ENCODE measurements at regions not wholly inside any gene's neighbourhood (a gene's known extent, or its start where the extent isn't known, plus 50 kb on each side); places are given as distances from the start of the nearest gene placed in this dataset.

DNA sequence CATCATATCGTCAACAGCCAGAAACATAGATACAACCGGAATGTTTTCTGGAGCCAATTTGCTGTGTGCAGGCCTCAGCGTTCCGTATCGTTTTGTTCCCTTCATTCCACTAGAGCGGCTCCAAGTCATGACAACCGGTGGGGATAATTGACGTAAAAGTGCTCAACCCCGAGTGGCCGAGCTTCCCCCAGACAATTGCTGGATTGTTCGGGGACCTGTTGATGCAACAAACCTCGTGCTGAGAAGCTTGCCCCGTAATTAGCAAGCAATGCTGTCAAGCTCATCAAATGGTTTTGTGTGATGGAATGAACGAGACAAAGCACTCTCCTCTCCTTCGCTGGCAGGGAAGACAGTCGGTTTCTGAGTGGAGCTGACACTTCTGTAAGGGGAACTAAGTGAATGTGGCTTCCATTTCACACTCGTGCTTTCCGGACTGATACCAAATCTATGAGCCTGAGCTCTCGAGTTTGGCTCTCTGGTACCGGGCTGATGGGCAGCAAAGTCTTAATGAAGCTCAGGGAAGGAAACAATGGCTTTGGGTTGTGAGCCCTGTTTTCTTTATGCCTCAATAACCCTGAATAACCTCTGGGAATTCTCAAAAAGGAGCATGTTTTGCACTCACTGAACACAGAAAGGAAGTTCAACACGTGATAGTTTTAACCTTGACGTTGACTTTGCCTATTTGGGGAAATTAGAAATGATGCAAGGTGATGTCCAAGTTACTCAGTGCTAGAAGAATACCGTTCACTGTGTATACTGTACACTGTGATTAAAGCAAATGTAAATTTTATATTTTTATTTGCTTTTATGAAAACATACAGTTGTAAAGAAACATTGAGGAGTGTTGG lies 220.5 kb downstream of the BAMBI start:
- Histone ChIP-seq H3K9me3 (ENCODE audit: insufficient read depth, low read length) (peaks cover 8% of the 10 kb centered on the region; the same call in 1 of the 2 replicates), H3K36me3 (ENCODE audit: insufficient read depth, insufficient read length, low read length) (no peaks in the 10 kb centered on the region), H3K4me1 (ENCODE audit: insufficient read depth, insufficient read length) (no peaks in the 10 kb centered on the region), H3K4me3 (ENCODE audit: insufficient read length, low read depth) (no peak overlapping the region), H3K9ac (ENCODE audit: insufficient read length, low read depth) (no peak overlapping the region), H3K27me3 (ENCODE audit: insufficient read depth, insufficient read length) (no peaks in the 10 kb centered on the region)
- no peak for TF ChIP-seq SUZ12 (IDR thresholded peaks at IDR 0.05; ENCODE audit: extremely low read depth, insufficient read depth, insufficient read length)
- no peak for TF ChIP-seq ZNF274 (IDR thresholded peaks at IDR 0.05; ENCODE audit: low read depth, low read length)
- TF ChIP-seq YY1 (IDR thresholded peaks at IDR 0.05; ENCODE audit: insufficient read depth, insufficient read length) = no peak
- no peak for DNase-seq (ENCODE audit: low read depth, low spot score)

DNA sequence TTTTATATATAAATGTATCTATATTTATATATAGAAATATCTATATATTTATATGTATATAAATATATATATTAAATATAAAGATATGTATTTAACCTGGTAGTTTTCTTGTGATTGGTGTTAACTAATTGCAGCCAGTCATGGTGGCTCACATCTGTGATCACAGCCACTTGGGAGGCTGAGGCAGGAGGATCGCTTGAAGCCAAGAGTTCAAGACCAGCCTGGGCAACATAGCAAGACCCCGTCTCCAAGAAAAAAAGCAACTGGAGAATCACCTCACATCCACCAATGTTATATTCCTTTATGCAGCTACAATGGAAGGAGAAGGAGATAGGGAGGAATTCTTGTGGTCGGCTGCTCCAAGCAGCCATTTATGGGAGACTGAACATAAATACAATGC lies 224.9 kb downstream of the BAMBI start:
- Histone ChIP-seq H3K9me3 (ENCODE audit: insufficient read depth, low read length) (peaks cover 8% of the 10 kb centered on the region; the same call in 1 of the 2 replicates), H3K9ac (ENCODE audit: insufficient read length, low read depth) (no peak overlapping the region), H3K4me3 (ENCODE audit: insufficient read length, low read depth) (no peak overlapping the region), H3K36me3 (ENCODE audit: insufficient read depth, insufficient read length, low read length) (no peaks in the 10 kb centered on the region), H3K27me3 (ENCODE audit: insufficient read depth, insufficient read length) (no peaks in the 10 kb centered on the region), H3K4me1 (ENCODE audit: insufficient read depth, insufficient read length) (no peaks in the 10 kb centered on the region)
- no peak for TF ChIP-seq YY1 (IDR thresholded peaks at IDR 0.05; ENCODE audit: insufficient read depth, insufficient read length)
- TF ChIP-seq ZNF274 (IDR thresholded peaks at IDR 0.05; ENCODE audit: low read depth, low read length) = no peak
- no peak for TF ChIP-seq SUZ12 (IDR thresholded peaks at IDR 0.05; ENCODE audit: extremely low read depth, insufficient read depth, insufficient read length)
- no peak for DNase-seq (ENCODE audit: low read depth, low spot score)

DNA sequence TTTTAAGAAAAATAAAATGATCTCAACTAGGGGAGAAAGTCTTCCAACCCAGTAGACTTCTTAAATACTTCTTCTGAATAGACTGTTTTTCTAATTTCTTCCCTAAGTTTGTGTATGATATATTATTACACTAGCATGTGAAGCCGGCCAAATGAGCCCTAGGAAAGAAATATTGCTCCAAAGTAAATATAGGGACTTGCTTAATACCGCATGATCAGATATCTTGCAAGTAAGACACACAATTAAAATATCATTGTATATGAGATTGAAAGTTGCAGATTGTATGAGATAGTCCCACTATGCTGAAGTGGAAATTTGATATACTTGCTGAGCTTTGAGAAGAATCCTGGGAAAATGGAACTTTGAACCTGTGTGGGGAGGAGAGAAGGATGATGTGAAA lies 225.7 kb downstream of the BAMBI start:
- Histone ChIP-seq H3K9ac (ENCODE audit: insufficient read length, low read depth) (no peak overlapping the region), H3K9me3 (ENCODE audit: insufficient read depth, low read length) (peaks cover 8% of the 10 kb centered on the region; the same call in 1 of the 2 replicates), H3K4me1 (ENCODE audit: insufficient read depth, insufficient read length) (no peaks in the 10 kb centered on the region), H3K36me3 (ENCODE audit: insufficient read depth, insufficient read length, low read length) (no peaks in the 10 kb centered on the region), H3K27me3 (ENCODE audit: insufficient read depth, insufficient read length) (no peaks in the 10 kb centered on the region), H3K4me3 (ENCODE audit: insufficient read length, low read depth) (no peak overlapping the region)
- no peak for DNase-seq (ENCODE audit: low read depth, low spot score)
- TF ChIP-seq ZNF274 (IDR thresholded peaks at IDR 0.05; ENCODE audit: low read depth, low read length) (no peak), SUZ12 (IDR thresholded peaks at IDR 0.05; ENCODE audit: extremely low read depth, insufficient read depth, insufficient read length) (no peak), YY1 (IDR thresholded peaks at IDR 0.05; ENCODE audit: insufficient read depth, insufficient read length) (no peak)

DNA sequence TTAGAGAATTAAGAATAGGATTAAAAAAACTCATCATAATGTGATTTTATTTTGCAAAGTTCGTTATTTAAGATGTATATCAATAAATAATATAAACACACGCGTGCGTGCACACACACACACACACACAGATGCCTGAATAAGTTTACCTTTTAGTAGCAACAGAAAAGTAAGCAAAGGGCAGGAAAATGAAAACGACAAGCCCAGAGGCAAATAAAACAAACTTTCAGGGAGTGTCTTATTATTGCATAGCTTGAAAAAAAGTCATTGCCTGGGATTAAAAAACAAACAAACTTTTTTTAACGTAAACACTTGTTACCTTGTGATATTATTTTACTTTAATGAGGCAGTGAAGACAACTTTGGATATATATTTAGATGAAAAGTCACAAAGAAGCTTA lies 226.4 kb downstream of the BAMBI start:
- Histone ChIP-seq H3K9me3 (ENCODE audit: insufficient read depth, low read length) (peaks cover 8% of the 10 kb centered on the region; the same call in 1 of the 2 replicates), H3K4me3 (ENCODE audit: insufficient read length, low read depth) (no peak overlapping the region), H3K36me3 (ENCODE audit: insufficient read depth, insufficient read length, low read length) (no peaks in the 10 kb centered on the region), H3K4me1 (ENCODE audit: insufficient read depth, insufficient read length) (no peaks in the 10 kb centered on the region), H3K9ac (ENCODE audit: insufficient read length, low read depth) (no peak overlapping the region), H3K27me3 (ENCODE audit: insufficient read depth, insufficient read length) (no peaks in the 10 kb centered on the region)
- DNase-seq (ENCODE audit: low read depth, low spot score) = no peak
- TF ChIP-seq SUZ12 (IDR thresholded peaks at IDR 0.05; ENCODE audit: extremely low read depth, insufficient read depth, insufficient read length) = no peak
- no peak for TF ChIP-seq YY1 (IDR thresholded peaks at IDR 0.05; ENCODE audit: insufficient read depth, insufficient read length)

DNA sequence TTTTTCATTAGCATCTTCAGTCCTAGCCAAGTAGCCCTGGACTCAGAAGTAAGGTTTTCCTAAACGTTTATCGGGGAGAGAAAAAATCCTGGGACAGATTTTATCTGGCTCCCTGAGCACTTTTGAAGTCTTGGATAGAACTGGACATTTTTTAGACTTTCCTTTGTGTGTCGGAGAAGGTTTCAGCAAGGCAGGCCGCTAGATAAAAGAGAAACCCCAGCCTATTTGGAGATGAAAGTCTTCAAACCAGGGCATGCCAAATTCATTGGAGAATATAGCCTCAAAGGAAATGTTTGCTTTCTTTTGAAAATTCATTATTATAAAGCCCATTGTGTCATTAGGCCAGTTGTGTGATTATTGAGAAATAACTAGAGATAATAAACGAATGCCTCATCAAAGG lies 228.1 kb downstream of the BAMBI start:
- no peak overlapping the region for H3K9ac ChIP-seq (ENCODE audit: insufficient read length, low read depth)
- no peaks in the 10 kb centered on the region for H3K27me3 ChIP-seq (ENCODE audit: insufficient read depth, insufficient read length)
- no peaks in the 10 kb centered on the region for H3K36me3 ChIP-seq (ENCODE audit: insufficient read depth, insufficient read length, low read length)
- no peak for DNase-seq (ENCODE audit: low read depth, low spot score)
- peaks cover 8% of the 10 kb centered on the region; the same call in 1 of the 2 replicates for H3K9me3 ChIP-seq (ENCODE audit: insufficient read depth, low read length)
- no peak overlapping the region for H3K4me3 ChIP-seq (ENCODE audit: insufficient read length, low read depth)
- no peaks in the 10 kb centered on the region for H3K4me1 ChIP-seq (ENCODE audit: insufficient read depth, insufficient read length)
- no peak for TF ChIP-seq YY1 (IDR thresholded peaks at IDR 0.05; ENCODE audit: insufficient read depth, insufficient read length)

DNA sequence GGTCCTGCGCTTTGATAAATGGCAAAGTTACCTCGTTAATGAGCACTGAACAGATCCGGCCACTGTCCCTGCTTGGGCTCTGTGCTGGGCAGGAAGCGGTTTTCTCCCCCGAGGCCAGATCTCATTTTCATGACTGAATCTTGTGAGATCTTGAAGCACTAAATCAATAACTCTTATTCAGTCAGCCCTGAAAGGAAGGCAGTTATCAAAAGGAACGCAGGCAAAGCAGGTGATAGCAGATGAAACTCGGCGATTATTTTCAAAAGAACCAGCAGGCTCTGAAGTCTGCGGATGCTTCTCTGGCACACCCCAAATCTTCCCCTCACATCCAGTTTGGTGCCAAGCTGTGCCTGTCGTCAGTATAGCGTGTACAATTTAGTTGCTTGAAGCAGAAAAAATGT lies 228.7 kb downstream of the BAMBI start:
- Histone ChIP-seq H3K36me3 (ENCODE audit: insufficient read depth, insufficient read length, low read length) (no peaks in the 10 kb centered on the region), H3K9ac (ENCODE audit: insufficient read length, low read depth) (no peak overlapping the region), H3K27me3 (ENCODE audit: insufficient read depth, insufficient read length) (no peaks in the 10 kb centered on the region), H3K9me3 (ENCODE audit: insufficient read depth, low read length) (peaks cover 5% of the 10 kb centered on the region; the same call in 1 of the 2 replicates), H3K4me1 (ENCODE audit: insufficient read depth, insufficient read length) (no peaks in the 10 kb centered on the region), H3K4me3 (ENCODE audit: insufficient read length, low read depth) (no peak overlapping the region)
- no peak for DNase-seq (ENCODE audit: low read depth, low spot score)
- no peak for TF ChIP-seq YY1 (IDR thresholded peaks at IDR 0.05; ENCODE audit: insufficient read depth, insufficient read length)
- no peak for TF ChIP-seq SUZ12 (IDR thresholded peaks at IDR 0.05; ENCODE audit: extremely low read depth, insufficient read depth, insufficient read length)
- TF ChIP-seq ZNF274 (IDR thresholded peaks at IDR 0.05; ENCODE audit: low read depth, low read length) = no peak

DNA sequence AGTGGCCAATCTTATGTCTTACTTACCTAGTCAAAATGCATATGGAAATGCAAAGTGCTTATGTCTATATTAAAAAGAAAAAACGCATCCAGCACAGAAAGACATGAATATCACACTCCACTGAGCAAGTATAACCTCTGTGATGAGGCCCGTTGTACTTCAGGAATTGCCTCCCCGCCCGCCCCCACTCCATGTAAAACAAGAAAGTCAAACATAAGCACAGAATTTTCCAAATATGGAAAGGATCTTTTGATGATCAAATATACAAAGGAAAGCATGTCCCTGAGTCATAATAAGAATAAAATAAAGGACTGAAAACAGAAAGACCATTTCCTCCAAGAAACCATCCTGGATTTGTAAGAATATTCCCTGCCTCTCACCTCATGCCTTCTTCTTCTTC lies 229.1 kb downstream of the BAMBI start:
- no peak for DNase-seq (ENCODE audit: low read depth, low spot score)
- Histone ChIP-seq H3K36me3 (ENCODE audit: insufficient read depth, insufficient read length, low read length) (no peaks in the 10 kb centered on the region), H3K9ac (ENCODE audit: insufficient read length, low read depth) (no peak overlapping the region), H3K4me1 (ENCODE audit: insufficient read depth, insufficient read length) (no peaks in the 10 kb centered on the region), H3K9me3 (ENCODE audit: insufficient read depth, low read length) (peaks cover 1% of the 10 kb centered on the region; the same call in 1 of the 2 replicates), H3K27me3 (ENCODE audit: insufficient read depth, insufficient read length) (no peaks in the 10 kb centered on the region), H3K4me3 (ENCODE audit: insufficient read length, low read depth) (no peak overlapping the region)
- TF ChIP-seq ZNF274 (IDR thresholded peaks at IDR 0.05; ENCODE audit: low read depth, low read length) = no peak
- TF ChIP-seq SUZ12 (IDR thresholded peaks at IDR 0.05; ENCODE audit: extremely low read depth, insufficient read depth, insufficient read length) = no peak
- TF ChIP-seq YY1 (IDR thresholded peaks at IDR 0.05; ENCODE audit: insufficient read depth, insufficient read length) = no peak
